Liver (tissue), 8 donors: ENCODE measurements at regions not wholly inside any gene's neighbourhood (a gene's known extent, or its start where the extent isn't known, plus 50 kb on each side); places are given as distances from the start of the nearest gene placed in this dataset.
"Not testable (repeated sequence)": the region's sequence is repeated elsewhere in the genome, so short reads cannot be mapped to it uniquely, and the experiment has no call there.

Experiments used
- DNase-seq: peaks from one replicate; pipeline ENCODE4 v3.0.0-alpha.2; 2017; ENCODE audit warnings: low spot score
- H3K27ac ChIP-seq, 2 donors: one replicate each; pipeline ENCODE4 v1.7.0; 2013; ENCODE audit warnings: inconsistent platforms in 2 of 2, low read length in 2 of 2, control low read depth in 1 of 2, low read depth in 1 of 2, mild to moderate bottlenecking in 1 of 2
- H3K27me3 ChIP-seq, 4 donors: one replicate each; pipeline versions ENCODE4 v1.6.1 to v1.7.0; 2013; ENCODE audit warnings: low read length in 3 of 4, inconsistent platforms in 1 of 4, mild to moderate bottlenecking in 1 of 4, moderate library complexity in 1 of 4; ENCODE audit not compliant: control insufficient read depth in 4 of 4, insufficient read depth in 4 of 4
- H3K36me3 ChIP-seq, 4 donors: one replicate each; pipeline versions ENCODE4 v1.6.1 to v1.7.0; 2013; ENCODE audit warnings: low read length in 3 of 4, mild to moderate bottlenecking in 3 of 4, low read depth in 1 of 4, moderate library complexity in 1 of 4; ENCODE audit not compliant: control insufficient read depth in 4 of 4, insufficient read depth in 3 of 4
- H3K4me1 ChIP-seq, 4 donors: one replicate each; pipeline versions ENCODE4 v1.6.1 to v1.7.0; 2013; ENCODE audit warnings: low read length in 3 of 4, mild to moderate bottlenecking in 3 of 4, moderate library complexity in 1 of 4; ENCODE audit not compliant: control insufficient read depth in 4 of 4, insufficient read depth in 4 of 4
- H3K4me3 ChIP-seq, 3 donors: one replicate each; pipeline versions ENCODE4 v1.6.1 to v1.7.0; 2013; ENCODE audit warnings: low read length in 3 of 3, control low read depth in 1 of 3, low read depth in 1 of 3, mild to moderate bottlenecking in 1 of 3
- H3K9ac ChIP-seq, 2 donors: one replicate each; pipeline ENCODE4 v1.7.0; 2013; ENCODE audit warnings: low read length in 2 of 2, mild to moderate bottlenecking in 2 of 2, moderate library complexity in 2 of 2, control low read depth in 1 of 2, low read depth in 1 of 2
- H3K9me3 ChIP-seq, 4 donors: one replicate each; pipeline versions ENCODE4 v1.6.1 to v1.7.0; 2013; ENCODE audit warnings: low read length in 3 of 4; ENCODE audit not compliant: control insufficient read depth in 4 of 4
- CTCF ChIP-seq: fragments of 150-350 bp; IDR thresholded peaks from 2 replicates; pipeline ENCODE4 v1.5.1; 2017; ENCODE audit warnings: improper control_type of control experiment, low read depth, low read length; ENCODE audit not compliant: missing input control
- EGR1 ChIP-seq, 2 donors: IDR thresholded peaks; 2 replicates each; pipeline ENCODE4 v1.6.1; 2016 to 2018; ENCODE audit warnings: antibody characterized with exemption in 2 of 2, low read depth in 2 of 2
- FOXA1 ChIP-seq: IDR thresholded peaks from 2 replicates; pipeline ENCODE4 v1.6.1; 2016; ENCODE audit warnings: antibody characterized with exemption
- GABPA ChIP-seq, 2 donors: IDR thresholded peaks in 1 of 2; conservative IDR thresholded peaks in 1 of 2; 2 replicates each; pipeline ENCODE4 v1.6.1; 2016; ENCODE audit warnings: antibody characterized with exemption in 2 of 2, mild to moderate bottlenecking in 1 of 2, moderate library complexity in 1 of 2
- HNF4A ChIP-seq, 2 donors: conservative IDR thresholded peaks; 2 replicates each; pipeline ENCODE4 v1.6.1; 2016; ENCODE audit warnings: antibody characterized with exemption in 2 of 2, mild to moderate bottlenecking in 2 of 2
- HNF4G ChIP-seq: IDR thresholded peaks from 2 replicates; pipeline ENCODE4 v1.6.1; 2016; ENCODE audit warnings: antibody characterized with exemption
- JUND ChIP-seq, 2 donors: IDR thresholded peaks; 2 replicates each; pipeline ENCODE4 v1.6.1; 2016; ENCODE audit warnings: antibody characterized with exemption in 2 of 2
- NR2F2 ChIP-seq: IDR thresholded peaks from 2 replicates; pipeline ENCODE4 v1.6.1; 2016; ENCODE audit warnings: antibody characterized with exemption
- RAD21 ChIP-seq, 2 donors: IDR thresholded peaks; 2 replicates each; pipeline ENCODE4 v1.6.1; 2016; ENCODE audit warnings: antibody characterized with exemption in 2 of 2, mild to moderate bottlenecking in 2 of 2
- RXRA ChIP-seq, 2 donors: IDR thresholded peaks; 2 replicates each; pipeline ENCODE4 v1.6.1; 2017 to 2018; ENCODE audit warnings: antibody characterized with exemption in 2 of 2, mild to moderate bottlenecking in 1 of 2
- SP1 ChIP-seq: IDR thresholded peaks from 2 replicates; pipeline ENCODE4 v1.6.1; 2018; ENCODE audit warnings: antibody characterized with exemption, mild to moderate bottlenecking
- TAF1 ChIP-seq: conservative IDR thresholded peaks from 2 replicates; pipeline ENCODE4 v1.6.1; 2016; ENCODE audit warnings: antibody characterized with exemption, mild to moderate bottlenecking
- YY1 ChIP-seq: IDR thresholded peaks from 2 replicates; pipeline ENCODE4 v1.6.1; 2016; ENCODE audit warnings: antibody characterized with exemption, mild to moderate bottlenecking
- WGBS: extraction: QIAGEN DNeasy Blood & Tissue Kit; methylation state at CpG from one replicate; pipeline ENCODE4 v1.1.7; 2013; 5-methylcytosine and 5-hydroxymethylcytosine counted together
- TF ChIP-seq, protein P1 (sequence below): IDR thresholded peaks from 2 replicates; pipeline ENCODE4 v1.6.1; 2016; ENCODE audit warnings: antibody characterized with exemption
- TF ChIP-seq, protein P2 (sequence below): IDR thresholded peaks from 2 replicates; pipeline ENCODE4 v1.6.1; 2016; ENCODE audit warnings: antibody characterized with exemption
- donor health status: healthy.
- donor health status: healthy.
- donor health status: healthy.
- donor health status: healthy.
- donor health status: healthy.

- Histone ChIP-seq H3K27me3 (no peaks in the 10 kb centered on the region), H3K27ac (no peak overlapping the region), H3K36me3 (no peaks in the 10 kb centered on the region), H3K4me3 (no peak overlapping the region), H3K9me3 (peaks cover 0 to 3% (median 0%) of the 10 kb centered on the region in 4 donors), H3K9ac (no peak overlapping the region), H3K4me1 (no peaks in the 10 kb centered on the region)
- DNase-seq, result no peak
- TF ChIP-seq HNF4G, result no peak
- TF ChIP-seq, protein P1, sequence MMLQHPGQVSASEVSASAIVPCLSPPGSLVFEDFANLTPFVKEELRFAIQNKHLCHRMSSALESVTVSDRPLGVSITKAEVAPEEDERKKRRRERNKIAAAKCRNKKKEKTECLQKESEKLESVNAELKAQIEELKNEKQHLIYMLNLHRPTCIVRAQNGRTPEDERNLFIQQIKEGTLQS, result no peak
- no peak for TF ChIP-seq RXRA (IDR thresholded peaks at IDR 0.05)
- no peak for TF ChIP-seq HNF4A (conservative IDR thresholded peaks at IDR 0.05)
- 75% methylated on average over 10 of the region's 10 CpGs for WGBS
These were observed 118.7 kb upstream of the FOXD4L5 start for GRCh38 chr9:65403721-65404120.

- WGBS, result 81% methylated on average over 11 of the region's 11 CpGs
- not testable (repeated sequence) for H3K36me3 ChIP-seq, H3K4me1 ChIP-seq, H3K9ac ChIP-seq, DNase-seq, H3K27ac ChIP-seq, H3K4me3 ChIP-seq, H3K9me3 ChIP-seq, H3K27me3 ChIP-seq
These were observed 118.1 kb upstream of the FOXD4L5 start for GRCh38 chr9:65403072-65403471.

- H3K9ac ChIP-seq, DNase-seq, H3K4me3 ChIP-seq, H3K27me3 ChIP-seq, H3K36me3 ChIP-seq, H3K27ac ChIP-seq, H3K9me3 ChIP-seq, H3K4me1 ChIP-seq: not testable (repeated sequence)
- 83% methylated on average over 18 of the region's 18 CpGs for WGBS
These were observed 117.3 kb upstream of the FOXD4L5 start for GRCh38 chr9:65402206-65402870.

DNA sequence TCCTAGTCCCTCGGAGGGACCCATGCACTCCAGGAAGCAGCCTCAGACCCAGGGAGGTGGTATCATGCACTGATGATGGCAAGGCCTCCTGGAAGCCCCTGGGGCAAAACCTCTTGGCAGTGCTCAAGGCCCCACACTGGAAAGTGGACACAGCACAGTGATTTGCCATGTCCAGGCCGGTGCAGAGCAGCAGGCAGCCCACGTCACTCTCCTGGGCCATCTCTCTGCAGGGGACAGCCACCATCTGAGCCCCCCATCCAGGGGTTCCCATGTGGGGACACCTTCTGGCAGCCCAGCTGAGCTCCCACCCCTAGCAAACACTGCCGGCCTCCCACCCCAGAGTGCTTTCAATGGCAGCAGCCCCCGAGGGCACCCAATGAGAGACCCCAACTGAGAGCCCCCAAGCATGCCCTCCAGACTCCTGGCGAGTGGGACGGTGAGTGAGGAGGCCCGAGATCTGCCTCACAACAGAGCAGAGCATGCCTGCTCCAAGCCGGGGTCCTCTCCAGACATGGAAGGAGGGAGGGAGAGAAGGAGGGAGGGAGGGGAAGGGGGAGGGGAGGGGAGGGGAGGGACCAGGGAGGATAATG, 116.5 kb upstream of the FOXD4L5 start:
- not testable (repeated sequence) for DNase-seq, H3K9me3 ChIP-seq, H3K4me3 ChIP-seq, H3K9ac ChIP-seq, H3K4me1 ChIP-seq, H3K27ac ChIP-seq, H3K27me3 ChIP-seq, H3K36me3 ChIP-seq
- WGBS, result 74% methylated on average over 9 of the region's 9 CpGs

- H3K9ac ChIP-seq, result no peak overlapping the region
- H3K4me3 ChIP-seq, result no peak overlapping the region
- no peak overlapping the region for H3K27ac ChIP-seq
- H3K4me1 ChIP-seq, result no peaks in the 10 kb centered on the region
- TF ChIP-seq SP1 (no peak), FOXA1 (no peak), YY1 (no peak), RAD21 (IDR thresholded peaks at IDR 0.05) (no peak), JUND (IDR thresholded peaks at IDR 0.05) (no peak), CTCF (no peak), NR2F2 (no peak), GABPA (IDR thresholded peaks at IDR 0.05 in 1 of 2, conservative IDR thresholded peaks at IDR 0.05 in 1 of 2) (no peak), TAF1 (no peak), EGR1 (IDR thresholded peaks at IDR 0.05; ENCODE audit: low read depth in 2 of 2) (no peak)
- TF ChIP-seq, protein P2, sequence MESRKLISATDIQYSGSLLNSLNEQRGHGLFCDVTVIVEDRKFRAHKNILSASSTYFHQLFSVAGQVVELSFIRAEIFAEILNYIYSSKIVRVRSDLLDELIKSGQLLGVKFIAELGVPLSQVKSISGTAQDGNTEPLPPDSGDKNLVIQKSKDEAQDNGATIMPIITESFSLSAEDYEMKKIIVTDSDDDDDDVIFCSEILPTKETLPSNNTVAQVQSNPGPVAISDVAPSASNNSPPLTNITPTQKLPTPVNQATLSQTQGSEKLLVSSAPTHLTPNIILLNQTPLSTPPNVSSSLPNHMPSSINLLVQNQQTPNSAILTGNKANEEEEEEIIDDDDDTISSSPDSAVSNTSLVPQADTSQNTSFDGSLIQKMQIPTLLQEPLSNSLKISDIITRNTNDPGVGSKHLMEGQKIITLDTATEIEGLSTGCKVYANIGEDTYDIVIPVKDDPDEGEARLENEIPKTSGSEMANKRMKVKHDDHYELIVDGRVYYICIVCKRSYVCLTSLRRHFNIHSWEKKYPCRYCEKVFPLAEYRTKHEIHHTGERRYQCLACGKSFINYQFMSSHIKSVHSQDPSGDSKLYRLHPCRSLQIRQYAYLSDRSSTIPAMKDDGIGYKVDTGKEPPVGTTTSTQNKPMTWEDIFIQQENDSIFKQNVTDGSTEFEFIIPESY, result no peak
- TF ChIP-seq, protein P1, result no peak
- 77% methylated on average over 9 of the region's 9 CpGs for WGBS
- no peaks in the 10 kb centered on the region for H3K9me3 ChIP-seq
- no peak for DNase-seq
- H3K36me3 ChIP-seq, result no peaks in the 10 kb centered on the region
- no peaks in the 10 kb centered on the region for H3K27me3 ChIP-seq
These were observed 115.9 kb upstream of the FOXD4L5 start for GRCh38 chr9:65400886-65401285.
